ENCODE measurements at regions not wholly inside any gene's neighbourhood (a gene's known extent, or its start where the extent isn't known, plus 50 kb on each side); places are given as distances from the start of the nearest gene placed in this dataset.
A peak's percentile ranks its signal among the peaks of the same experiment; 100 is the strongest.

GRCh38 chr2:104649866-104650265 is 204.0 kb upstream of the POU3F3 start:
- DNase-seq (ENCODE audit: low read depth), result no peak
- no peak for TF ChIP-seq CTCF (IDR thresholded peaks at IDR 0.05; ENCODE audit: low read depth, low read length, missing control alignments)

GRCh38 chr2:104650405-104650996 is 203.4 kb upstream of the POU3F3 start:
- H3K4me3 ChIP-seq (ENCODE audit: low read depth, low read length), result no peak overlapping the region
- DNase-seq (ENCODE audit: low read depth), result no peak
- no peak for TF ChIP-seq CTCF (IDR thresholded peaks at IDR 0.05; ENCODE audit: low read depth, low read length, missing control alignments)
- in situ Hi-C loops (cut with HindIII; ENCODE audit: low sequenced_read_pairs), result no loop called here

More at GRCh38 chr2:104649866-104650265, 204.0 kb upstream of the POU3F3 start:
- in situ Hi-C loops (cut with HindIII; ENCODE audit: low sequenced_read_pairs), result loop anchor here (5.0 kb wide), 1 partner anchor 57 kb away; no protein-coding TSS in a partner anchor
- H3K4me3 ChIP-seq (ENCODE audit: low read depth, low read length), result no peak overlapping the region

GRCh38 chr2:104654811-104655210 is 199.1 kb upstream of the POU3F3 start:
- no peak for DNase-seq (ENCODE audit: low read depth)
- no peak overlapping the region for H3K4me3 ChIP-seq (ENCODE audit: low read depth, low read length)
- no peak for TF ChIP-seq CTCF (IDR thresholded peaks at IDR 0.05; ENCODE audit: low read depth, low read length, missing control alignments)
- in situ Hi-C loops (cut with HindIII; ENCODE audit: low sequenced_read_pairs), result no loop called here

- TF ChIP-seq CTCF (IDR thresholded peaks at IDR 0.05; ENCODE audit: low read depth, low read length, missing control alignments), result no peak
- in situ Hi-C loops (cut with HindIII; ENCODE audit: low sequenced_read_pairs), result no loop called here
- DNase-seq (ENCODE audit: low read depth), result no peak
- no peak overlapping the region for H3K4me3 ChIP-seq (ENCODE audit: low read depth, low read length)
Measured at GRCh38 chr2:104656571-104657163, 197.2 kb upstream of the POU3F3 start.

- no peak overlapping the region for H3K4me3 ChIP-seq (ENCODE audit: low read depth, low read length)
- TF ChIP-seq CTCF (IDR thresholded peaks at IDR 0.05; ENCODE audit: low read depth, low read length, missing control alignments), result no peak
- in situ Hi-C loops (cut with HindIII; ENCODE audit: low sequenced_read_pairs), result no loop called here
- DNase-seq (ENCODE audit: low read depth), result no peak
Measured at GRCh38 chr2:104658144-104658835, 195.6 kb upstream of the POU3F3 start.

GRCh38 chr2:104658904-104659591 is 194.9 kb upstream of the POU3F3 start:
- DNase-seq (ENCODE audit: low read depth), result no peak
- H3K4me3 ChIP-seq (ENCODE audit: low read depth, low read length), result peak overlapping the region; percentile 28
- no peak for TF ChIP-seq CTCF (IDR thresholded peaks at IDR 0.05; ENCODE audit: low read depth, low read length, missing control alignments)
- in situ Hi-C loops (cut with HindIII; ENCODE audit: low sequenced_read_pairs), result no loop called here

Measured in astrocyte of the cerebellum (primary cell).